ENCODE measurements at regions not wholly inside any gene's neighbourhood (a gene's known extent, or its start where the extent isn't known, plus 50 kb on each side); places are given as distances from the start of the nearest gene placed in this dataset.

DNA sequence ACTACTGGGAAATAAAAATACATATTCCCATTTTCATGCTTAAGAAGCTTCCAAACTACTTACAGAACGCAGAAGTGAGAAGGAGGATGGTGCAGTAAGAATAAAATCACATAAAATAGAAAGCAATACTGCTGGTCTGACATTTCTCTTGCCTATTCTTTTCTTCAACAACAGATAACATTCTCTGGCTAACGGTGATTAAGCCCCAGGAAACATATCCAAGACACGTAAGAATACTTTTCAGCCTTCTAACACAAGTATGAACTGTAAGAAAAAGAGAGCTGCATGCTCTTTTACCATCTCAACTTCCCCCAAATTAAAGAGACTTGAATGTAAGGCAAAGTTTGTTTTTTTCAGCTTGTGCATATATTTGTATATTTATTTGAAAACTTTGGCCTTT lies 156.1 kb upstream of the TARS1 start:
- Mint-ChIP-seq H3K36me3 (ENCODE audit: low read depth) (no peaks in the 10 kb centered on the region), H3K4me3 (no peak overlapping the region), H3K27ac (peak overlapping the region in 1 of 3 experiments; percentile 5), H3K27me3 (ENCODE audit: low read depth) (no peaks in the 10 kb centered on the region), H3K4me1 (peaks cover 13% of the 10 kb centered on the region), H3K9me3 (no peaks in the 10 kb centered on the region)
- TF ChIP-seq, protein P1, sequence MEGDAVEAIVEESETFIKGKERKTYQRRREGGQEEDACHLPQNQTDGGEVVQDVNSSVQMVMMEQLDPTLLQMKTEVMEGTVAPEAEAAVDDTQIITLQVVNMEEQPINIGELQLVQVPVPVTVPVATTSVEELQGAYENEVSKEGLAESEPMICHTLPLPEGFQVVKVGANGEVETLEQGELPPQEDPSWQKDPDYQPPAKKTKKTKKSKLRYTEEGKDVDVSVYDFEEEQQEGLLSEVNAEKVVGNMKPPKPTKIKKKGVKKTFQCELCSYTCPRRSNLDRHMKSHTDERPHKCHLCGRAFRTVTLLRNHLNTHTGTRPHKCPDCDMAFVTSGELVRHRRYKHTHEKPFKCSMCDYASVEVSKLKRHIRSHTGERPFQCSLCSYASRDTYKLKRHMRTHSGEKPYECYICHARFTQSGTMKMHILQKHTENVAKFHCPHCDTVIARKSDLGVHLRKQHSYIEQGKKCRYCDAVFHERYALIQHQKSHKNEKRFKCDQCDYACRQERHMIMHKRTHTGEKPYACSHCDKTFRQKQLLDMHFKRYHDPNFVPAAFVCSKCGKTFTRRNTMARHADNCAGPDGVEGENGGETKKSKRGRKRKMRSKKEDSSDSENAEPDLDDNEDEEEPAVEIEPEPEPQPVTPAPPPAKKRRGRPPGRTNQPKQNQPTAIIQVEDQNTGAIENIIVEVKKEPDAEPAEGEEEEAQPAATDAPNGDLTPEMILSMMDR (IDR thresholded peaks at IDR 0.05; ENCODE audit: unreplicated experiment in 3 of 3), result no peak

DNA sequence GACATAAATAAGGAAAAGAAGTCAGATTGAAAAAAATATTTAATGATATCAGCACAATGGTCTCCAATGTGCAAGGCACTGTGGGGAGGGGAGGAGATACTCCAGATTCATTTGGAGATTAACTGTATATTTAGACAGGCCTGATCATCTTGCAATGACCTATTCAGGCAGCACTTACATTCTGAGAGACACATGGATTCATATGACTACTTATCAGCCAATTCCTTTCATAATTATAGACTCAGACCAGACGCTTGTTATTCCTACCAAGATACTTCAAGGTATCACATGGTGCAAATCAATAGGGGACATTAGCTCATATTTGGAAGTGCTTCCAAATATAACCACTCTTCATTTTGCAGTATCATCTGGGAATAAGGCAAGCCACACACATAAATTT lies 153.5 kb upstream of the TARS1 start:
- Mint-ChIP-seq H3K27ac (no peak overlapping the region), H3K4me1 (peaks cover 5% of the 10 kb centered on the region), H3K9me3 (no peaks in the 10 kb centered on the region), H3K4me3 (no peak overlapping the region), H3K36me3 (ENCODE audit: low read depth) (no peaks in the 10 kb centered on the region), H3K27me3 (ENCODE audit: low read depth) (no peaks in the 10 kb centered on the region)
- TF ChIP-seq, protein P1 (IDR thresholded peaks at IDR 0.05; ENCODE audit: unreplicated experiment in 3 of 3), result no peak

DNA sequence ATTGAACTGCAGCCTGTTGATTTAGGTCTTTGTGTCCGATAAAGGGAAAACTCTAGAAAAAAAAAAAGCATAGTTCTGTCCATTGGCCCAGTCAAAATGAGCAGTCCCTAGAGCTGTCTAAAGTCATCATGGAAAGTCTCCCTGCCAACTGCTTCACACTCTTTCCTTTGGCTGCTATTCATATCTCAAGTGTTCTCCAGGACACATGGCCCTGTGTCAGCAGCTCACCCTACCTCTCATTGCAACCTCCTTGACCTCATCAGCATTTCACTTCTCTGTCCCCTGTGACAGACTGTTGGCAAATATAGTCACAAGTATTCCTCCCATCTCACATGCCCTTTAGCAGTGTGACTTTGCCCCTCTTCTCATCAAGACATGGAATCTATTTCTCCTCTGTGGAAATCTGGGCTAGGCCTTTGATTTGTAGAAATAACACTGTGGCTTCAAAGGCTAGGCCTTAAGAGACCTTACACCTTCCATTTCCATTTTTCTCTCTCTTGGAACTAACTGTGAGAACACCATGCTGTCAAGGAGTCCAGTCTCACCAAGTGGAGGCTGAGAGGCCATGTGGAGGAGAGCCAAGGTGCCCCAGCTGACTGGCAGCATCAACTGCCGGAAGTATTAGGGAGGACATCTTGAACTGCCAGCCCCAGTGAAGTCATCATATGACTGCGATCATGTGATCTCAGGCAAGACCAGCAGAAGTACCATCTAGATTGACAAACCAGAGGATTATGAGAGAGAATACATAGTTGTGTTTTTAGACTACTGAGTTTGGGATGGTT lies 149.4 kb upstream of the TARS1 start:
- Mint-ChIP-seq H3K27me3 (ENCODE audit: low read depth) (peaks cover 3% of the 10 kb centered on the region), H3K4me3 (no peak overlapping the region), H3K27ac (no peak overlapping the region), H3K9me3 (no peaks in the 10 kb centered on the region), H3K4me1 (no peaks in the 10 kb centered on the region), H3K36me3 (ENCODE audit: low read depth) (no peaks in the 10 kb centered on the region)
- TF ChIP-seq, protein P1 (IDR thresholded peaks at IDR 0.05; ENCODE audit: unreplicated experiment in 3 of 3), result no peak

DNA sequence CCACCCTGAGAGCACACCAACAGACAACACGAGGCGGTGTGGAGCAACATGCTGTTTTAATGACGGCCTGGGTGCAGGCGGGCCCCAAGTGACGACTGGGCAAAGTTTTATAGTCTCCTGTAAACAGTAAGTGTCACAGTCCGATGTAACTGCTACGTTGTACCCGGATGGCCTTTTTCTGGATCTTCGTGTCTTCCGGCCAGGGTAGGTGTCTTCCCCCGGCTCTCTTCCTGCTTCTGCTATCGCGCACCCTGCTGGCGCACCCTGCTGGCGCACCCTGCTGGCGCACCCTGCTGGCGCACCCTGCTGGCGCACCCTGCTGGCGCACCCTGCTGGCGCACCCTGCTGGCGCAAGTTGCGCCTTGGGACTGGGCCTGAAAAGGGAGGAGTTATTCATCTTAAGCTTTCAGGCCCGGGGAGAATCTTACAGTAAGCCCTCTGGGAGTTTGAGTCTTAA lies 143.0 kb upstream of the TARS1 start:
- TF ChIP-seq, protein P1 (IDR thresholded peaks at IDR 0.05; ENCODE audit: unreplicated experiment in 3 of 3), result peak in 1 of 3 experiments; percentile 31
- peaks cover 19% of the 10 kb centered on the region for H3K4me1 Mint-ChIP-seq
- no peak overlapping the region for H3K27ac Mint-ChIP-seq
- H3K9me3 Mint-ChIP-seq, result no peaks in the 10 kb centered on the region
- H3K4me3 Mint-ChIP-seq, result no peak overlapping the region
- H3K27me3 Mint-ChIP-seq (ENCODE audit: low read depth), result peaks cover 3% of the 10 kb centered on the region
- H3K36me3 Mint-ChIP-seq (ENCODE audit: low read depth), result no peaks in the 10 kb centered on the region

DNA sequence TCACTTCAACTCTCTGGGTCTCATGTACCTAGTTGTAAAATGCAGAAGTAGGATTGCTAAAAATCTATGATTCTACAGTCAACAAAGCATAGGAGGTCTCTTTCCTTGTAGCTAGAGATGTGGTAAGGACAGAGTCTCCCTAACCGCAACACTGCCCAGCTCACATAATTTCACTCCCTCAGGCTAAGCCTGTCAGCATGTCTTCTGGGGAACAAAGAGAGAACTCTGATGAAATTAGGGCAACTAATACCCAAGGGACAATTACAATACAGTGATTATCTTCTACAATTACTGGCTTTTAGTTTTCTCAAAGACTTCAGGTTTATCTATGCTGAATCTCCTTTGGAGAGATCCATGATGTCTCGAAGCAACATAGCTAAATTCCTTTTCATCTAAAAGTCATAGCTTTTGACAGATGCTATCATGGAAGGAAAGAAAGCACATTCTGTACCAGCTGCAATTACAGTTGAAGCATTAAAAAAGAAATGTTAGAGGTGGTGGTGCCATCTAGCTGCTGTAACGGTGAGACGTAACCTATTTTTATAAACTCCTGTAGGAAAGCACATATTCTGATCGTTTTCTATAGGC lies 141.1 kb upstream of the TARS1 start:
- Mint-ChIP-seq H3K4me1 (peaks cover 24% of the 10 kb centered on the region), H3K9me3 (no peaks in the 10 kb centered on the region), H3K27me3 (ENCODE audit: low read depth) (no peaks in the 10 kb centered on the region), H3K27ac (peak overlapping the region; percentile 84 to 92 (median 88)), H3K4me3 (no peak overlapping the region), H3K36me3 (ENCODE audit: low read depth) (no peaks in the 10 kb centered on the region)
- TF ChIP-seq, protein P1 (IDR thresholded peaks at IDR 0.05; ENCODE audit: unreplicated experiment in 3 of 3), result peak; percentile 45 to 52 (median 46)

Measured in nephron (organoid).